GM20431 (cell line): ENCODE measurements at regions not wholly inside any gene's neighbourhood (a gene's known extent, or its start where the extent isn't known, plus 50 kb on each side); places are given as distances from the start of the nearest gene placed in this dataset.

Source experiments
- in situ Hi-C: fragments of 300-500 bp; cut with MseI, MboI; formaldehyde crosslinking; loops from one replicate; pipeline ENCODE4 v1.15.0; 2020; ENCODE audit warnings: low sequenced_read_pairs; ENCODE audit not compliant: unreplicated experiment

DNA sequence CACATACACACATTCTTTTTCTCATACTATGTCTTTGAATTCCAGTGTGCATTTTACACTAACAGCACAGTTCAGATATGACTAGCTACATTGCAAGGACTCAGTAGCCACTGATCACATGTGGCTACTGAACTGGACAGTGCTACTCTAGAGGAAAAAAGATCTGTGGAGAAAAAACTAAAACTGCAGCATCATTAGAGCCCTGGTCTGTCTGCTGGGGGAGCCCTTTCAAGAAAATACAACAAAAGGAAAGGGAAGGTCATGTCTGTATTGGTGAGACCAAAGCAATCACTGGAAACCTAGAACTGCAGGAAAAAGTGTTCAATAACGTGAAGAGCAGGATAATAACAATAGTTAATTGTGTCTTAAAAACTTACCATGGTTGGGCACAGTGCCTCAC is 132.3 kb upstream of the JARID2 start:
- in situ Hi-C loops, result no loop called here

DNA sequence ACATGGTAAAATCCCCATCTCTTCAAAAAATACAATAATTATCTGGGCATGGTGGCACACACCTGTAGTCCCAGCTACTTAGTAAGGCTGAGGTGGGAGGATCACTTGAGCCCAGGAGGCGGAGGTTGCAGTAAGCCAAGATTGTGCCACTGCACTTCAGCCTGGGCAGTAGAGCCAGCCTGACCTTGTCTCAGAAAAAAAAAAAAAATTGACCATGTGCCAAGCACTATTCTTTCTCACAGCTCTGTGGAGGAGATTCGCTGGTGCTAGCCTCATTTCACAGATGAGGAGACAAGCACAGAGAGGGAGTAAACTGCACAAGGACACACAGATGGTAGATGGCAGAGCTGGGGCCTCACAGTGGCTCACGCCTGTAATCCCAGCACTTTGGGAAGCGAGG is 131.8 kb upstream of the JARID2 start:
- in situ Hi-C loops, result no loop called here

- in situ Hi-C loops, result no loop called here
Observed at GRCh38 chr6:15116889-15117288, 129.0 kb upstream of the JARID2 start.

DNA sequence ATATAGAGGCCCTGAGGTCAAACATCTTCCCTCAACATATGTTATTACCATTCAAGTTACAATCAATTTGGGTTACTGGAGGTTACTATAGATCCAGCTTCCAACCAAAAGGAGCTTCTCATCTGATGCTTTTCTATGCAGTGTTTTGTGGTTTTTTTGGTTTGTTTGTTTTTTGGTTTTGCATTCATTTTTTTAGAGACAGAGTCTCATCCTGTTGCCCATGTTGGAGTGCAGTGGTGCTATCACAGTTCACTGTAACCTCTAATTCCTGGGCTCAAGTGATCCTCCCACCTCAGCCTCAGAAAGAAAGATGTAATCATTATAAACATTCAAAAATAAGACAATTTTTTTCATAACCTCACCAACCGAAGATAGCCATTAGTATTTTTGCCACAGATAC is 124.4 kb upstream of the JARID2 start:
- in situ Hi-C loops, result no loop called here

- in situ Hi-C loops, result no loop called here
Observed at GRCh38 chr6:15121977-15122550, 123.8 kb upstream of the JARID2 start.

GRCh38 chr6:15129887-15130286 is 116.0 kb upstream of the JARID2 start:
- in situ Hi-C loops, result no loop called here

- in situ Hi-C loops, result no loop called here
Observed at GRCh38 chr6:15131234-15131633, 114.6 kb upstream of the JARID2 start.

- in situ Hi-C loops, result no loop called here
Observed at GRCh38 chr6:15131651-15132061, 114.2 kb upstream of the JARID2 start.

DNA sequence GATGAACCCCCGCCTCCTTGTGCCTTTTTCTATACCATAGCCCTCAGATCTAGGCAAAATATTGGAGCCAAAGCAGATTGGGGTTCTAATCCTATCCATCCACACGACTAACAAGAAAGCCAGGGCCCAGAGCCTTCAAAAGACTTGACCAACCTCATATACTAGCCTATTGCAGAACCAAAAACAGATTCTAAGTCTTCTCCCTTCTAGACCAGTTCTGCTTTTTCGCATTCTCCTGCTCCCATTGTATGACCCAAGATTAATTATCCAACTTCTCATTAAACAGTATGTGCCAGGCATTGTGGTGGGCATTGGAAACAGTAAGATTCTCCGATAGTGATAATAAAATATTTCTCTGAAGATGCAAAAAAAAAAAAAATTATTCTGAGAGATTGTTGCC is 113.7 kb upstream of the JARID2 start:
- in situ Hi-C loops, result no loop called here

- in situ Hi-C loops, result no loop called here
Observed at GRCh38 chr6:15132854-15133670, 112.8 kb upstream of the JARID2 start.

GRCh38 chr6:15137086-15137485 is 108.8 kb upstream of the JARID2 start:
- in situ Hi-C loops, result no loop called here

GRCh38 chr6:15143086-15143485 is 102.8 kb upstream of the JARID2 start:
- in situ Hi-C loops, result no loop called here

DNA sequence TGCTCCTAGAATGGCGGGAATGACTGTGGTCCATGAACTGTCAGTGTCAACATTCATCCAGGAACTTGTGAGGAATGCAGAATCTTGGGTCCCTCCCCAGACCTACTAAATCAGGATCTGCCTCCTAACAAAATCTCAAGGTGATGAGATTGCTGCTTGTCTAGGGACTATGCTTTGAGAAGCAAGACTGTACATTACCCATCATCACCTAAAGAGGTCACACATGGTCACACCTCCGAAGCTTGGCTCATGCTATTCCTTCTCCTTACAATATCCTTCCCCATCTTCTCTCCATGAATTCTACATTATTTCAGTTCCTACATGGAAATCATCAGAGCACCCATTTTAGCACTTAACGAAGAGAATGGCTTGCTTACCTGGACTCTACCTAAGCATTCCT is 102.3 kb upstream of the JARID2 start:
- in situ Hi-C loops, result no loop called here

DNA sequence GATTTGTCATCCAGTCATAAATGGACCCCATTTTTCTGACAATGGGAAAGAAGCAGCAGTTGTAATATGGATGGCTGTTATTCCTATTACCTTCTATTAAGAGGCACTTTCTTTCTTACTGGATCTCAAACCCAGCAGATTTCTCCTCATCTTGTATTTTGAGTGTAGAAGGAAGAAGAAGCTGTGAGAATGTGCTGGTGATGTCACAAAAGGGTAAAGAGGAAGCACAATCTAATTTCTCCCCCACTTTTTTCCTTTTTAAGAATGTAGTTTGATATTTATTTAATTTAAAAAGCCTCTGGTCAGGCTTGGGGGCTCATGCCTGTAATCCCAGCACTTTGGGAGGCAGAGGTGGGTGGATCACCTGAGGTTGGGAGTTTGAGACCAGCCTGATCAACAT is 100.0 kb upstream of the JARID2 start:
- in situ Hi-C loops, result no loop called here

- in situ Hi-C loops, result no loop called here
Observed at GRCh38 chr6:15147827-15148226, 98.0 kb upstream of the JARID2 start.

GRCh38 chr6:15148356-15148946 is 97.4 kb upstream of the JARID2 start:
- in situ Hi-C loops, result no loop called here

DNA sequence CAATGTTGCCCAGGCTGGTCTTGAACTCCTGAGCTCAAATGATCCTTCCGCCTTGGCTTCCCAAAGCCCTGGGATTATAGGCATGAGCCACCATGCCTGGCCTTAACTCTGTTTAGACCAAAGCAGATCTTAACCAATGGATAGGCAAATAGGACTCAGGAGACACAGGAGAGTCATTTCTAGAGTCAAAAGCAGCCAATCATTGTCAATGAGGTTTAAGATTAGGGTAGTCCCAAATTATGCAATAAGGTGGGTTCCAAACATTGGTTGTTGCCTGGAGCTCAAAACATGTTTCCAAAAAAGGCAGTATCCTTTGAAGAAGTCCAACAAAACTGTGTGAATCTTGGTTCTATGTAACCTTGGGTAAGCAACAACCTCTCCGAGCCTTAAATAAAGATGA is 95.7 kb upstream of the JARID2 start:
- in situ Hi-C loops, result no loop called here

- in situ Hi-C loops, result no loop called here
Observed at GRCh38 chr6:15152700-15153099, 93.2 kb upstream of the JARID2 start.

DNA sequence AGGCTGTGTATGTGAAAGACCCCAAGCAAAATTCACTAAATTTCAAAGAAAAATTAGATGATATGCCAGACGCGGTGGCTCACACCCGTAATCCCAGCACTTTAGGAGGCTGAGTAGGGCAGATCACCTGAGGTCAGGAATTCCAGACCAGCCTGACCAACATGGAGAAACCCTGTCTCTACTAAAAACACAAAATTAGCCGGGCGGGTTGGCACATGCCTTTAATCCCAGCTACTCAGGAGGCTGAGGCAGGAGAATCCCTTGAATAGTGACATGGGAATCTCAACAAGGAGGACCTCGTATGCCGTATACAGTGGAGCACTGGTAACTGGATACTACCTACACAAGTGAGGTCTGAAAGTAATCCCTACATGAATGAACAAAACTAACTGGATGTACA is 92.7 kb upstream of the JARID2 start:
- in situ Hi-C loops, result no loop called here

- in situ Hi-C loops, result no loop called here
Observed at GRCh38 chr6:15157479-15157878, 88.4 kb upstream of the JARID2 start.

DNA sequence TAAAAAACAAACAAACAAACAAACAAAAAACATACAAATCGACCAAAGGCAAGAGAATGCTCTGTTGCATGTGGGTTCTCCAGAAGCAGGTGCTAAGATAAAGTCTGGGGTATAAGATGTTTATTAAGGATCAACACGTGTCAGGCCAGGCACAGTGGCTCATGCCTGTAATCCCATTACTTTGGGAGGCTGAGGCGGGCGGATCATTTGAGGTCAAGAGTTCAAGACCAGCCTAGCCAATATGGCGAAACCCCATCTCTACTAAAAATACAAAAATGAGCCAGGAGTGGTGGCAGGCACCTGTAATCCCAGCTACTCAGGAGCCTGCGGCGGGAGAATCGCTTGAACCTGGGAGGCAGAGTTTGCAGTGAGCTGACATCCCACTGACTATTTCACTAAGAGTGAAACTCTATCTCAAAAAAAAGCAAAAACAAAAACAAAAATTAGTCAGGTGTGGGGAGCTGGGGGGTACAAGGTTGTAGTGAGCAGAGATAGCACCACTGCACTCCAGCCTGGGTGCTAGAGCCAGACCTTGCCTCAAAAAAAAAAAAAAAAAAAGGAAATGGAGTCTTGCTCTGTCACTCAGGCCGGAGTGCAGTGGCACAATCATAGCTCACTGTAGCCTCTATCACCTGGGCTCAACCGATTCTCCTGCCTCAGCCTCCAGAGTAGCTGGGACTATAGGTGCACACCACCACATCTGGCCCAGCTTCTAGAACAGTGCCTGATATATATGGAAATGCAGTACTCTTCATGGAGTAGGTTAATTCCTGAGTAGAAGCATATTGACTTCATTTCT is 86.8 kb upstream of the JARID2 start:
- in situ Hi-C loops, result no loop called here
